ENCODE measurements at regions not wholly inside any gene's neighbourhood (a gene's known extent, or its start where the extent isn't known, plus 50 kb on each side); places are given as distances from the start of the nearest gene placed in this dataset.

DNA sequence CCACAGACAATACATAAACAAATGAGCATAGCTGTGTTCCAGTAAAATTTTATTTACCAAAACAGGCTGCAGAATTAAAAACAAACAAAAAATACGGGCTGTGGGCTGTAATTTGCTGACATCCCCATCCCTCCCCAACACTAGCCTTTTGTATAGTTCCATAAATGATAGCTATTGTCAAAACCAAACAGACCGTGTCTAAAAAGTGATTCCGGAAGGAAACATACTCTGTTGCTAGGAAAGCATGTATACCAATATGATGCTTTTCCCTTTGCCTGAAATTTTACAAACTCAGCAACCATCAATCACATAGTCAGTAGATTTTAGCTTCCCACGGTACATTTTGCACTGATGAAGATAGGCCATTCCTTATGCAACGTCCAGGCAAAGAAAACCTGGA is 80.0 kb downstream of the TMEM215 start:
- no peaks in the 10 kb centered on the region for H3K4me1 Mint-ChIP-seq
- no peak overlapping the region for H3K4me3 ChIP-seq (ENCODE audit: low read length in 2 of 2)
- intact Hi-C loops (cut with micrococcal nuclease), result no loop called here
- H3K36me3 Mint-ChIP-seq, result no peaks in the 10 kb centered on the region
- peaks cover 3 to 8% of the 10 kb centered on the region in 2 donors for H3K27me3 Mint-ChIP-seq
- ChIA-PET POLR2A (ENCODE audit: partially characterized antibody) (no interaction called here), CTCF (ENCODE audit: partially characterized antibody) (no interaction called here)
- no peak overlapping the region for H3K4me3 Mint-ChIP-seq
- no peaks in the 10 kb centered on the region for H3K9me3 Mint-ChIP-seq
- H3K9me3 ChIP-seq (ENCODE audit: control insufficient read depth in 1 of 2, low read length in 2 of 2), result no peaks in the 10 kb centered on the region
- no peaks in the 10 kb centered on the region for H3K4me1 ChIP-seq (ENCODE audit: insufficient read depth, low read length)
- no peaks in the 10 kb centered on the region for H3K27me3 ChIP-seq (ENCODE audit: insufficient read depth, low read length)
- H3K27ac Mint-ChIP-seq, result no peak overlapping the region
- no peak for DNase-seq
- H3K27ac ChIP-seq (ENCODE audit: low read depth, low read length), result no peak overlapping the region
- no peaks in the 10 kb centered on the region for H3K36me3 ChIP-seq (ENCODE audit: insufficient read depth, low read length)

DNA sequence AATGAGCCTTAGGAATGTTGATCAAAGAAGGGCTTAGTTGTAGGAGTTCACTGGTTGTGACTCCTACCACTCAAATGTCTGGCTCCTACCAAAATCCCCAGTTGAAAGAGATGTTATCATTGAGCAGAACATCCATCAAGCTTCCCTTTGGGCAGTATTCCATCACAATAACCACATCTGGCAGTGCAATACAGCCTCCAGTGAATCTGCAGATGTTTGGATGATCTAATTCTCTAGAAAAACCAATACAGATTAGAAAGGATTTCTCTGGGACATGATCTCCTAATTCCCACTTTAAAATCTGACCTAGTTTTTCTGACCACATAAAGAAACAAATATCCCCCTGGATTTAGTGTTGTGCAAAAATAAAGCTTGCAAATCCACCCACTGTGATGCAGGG is 81.6 kb downstream of the TMEM215 start:
- Histone ChIP-seq H3K27me3 (ENCODE audit: insufficient read depth, low read length) (no peaks in the 10 kb centered on the region), H3K36me3 (ENCODE audit: insufficient read depth, low read length) (no peaks in the 10 kb centered on the region), H3K4me1 (ENCODE audit: insufficient read depth, low read length) (no peaks in the 10 kb centered on the region), H3K9me3 (ENCODE audit: control insufficient read depth in 1 of 2, low read length in 2 of 2) (no peaks in the 10 kb centered on the region), H3K4me3 (ENCODE audit: low read length in 2 of 2) (no peak overlapping the region), H3K27ac (ENCODE audit: low read depth, low read length) (no peak overlapping the region)
- no peaks in the 10 kb centered on the region for H3K36me3 Mint-ChIP-seq
- H3K9me3 Mint-ChIP-seq, result no peaks in the 10 kb centered on the region
- intact Hi-C loops (cut with micrococcal nuclease), result no loop called here
- H3K27me3 Mint-ChIP-seq, result peaks cover 2 to 5% of the 10 kb centered on the region in 2 donors
- no peak overlapping the region for H3K27ac Mint-ChIP-seq
- DNase-seq, result no peak
- no peaks in the 10 kb centered on the region for H3K4me1 Mint-ChIP-seq
- CTCF ChIA-PET (ENCODE audit: partially characterized antibody), result no interaction called here
- no peak overlapping the region for H3K4me3 Mint-ChIP-seq
- POLR2A ChIA-PET (ENCODE audit: partially characterized antibody), result no interaction called here

DNA sequence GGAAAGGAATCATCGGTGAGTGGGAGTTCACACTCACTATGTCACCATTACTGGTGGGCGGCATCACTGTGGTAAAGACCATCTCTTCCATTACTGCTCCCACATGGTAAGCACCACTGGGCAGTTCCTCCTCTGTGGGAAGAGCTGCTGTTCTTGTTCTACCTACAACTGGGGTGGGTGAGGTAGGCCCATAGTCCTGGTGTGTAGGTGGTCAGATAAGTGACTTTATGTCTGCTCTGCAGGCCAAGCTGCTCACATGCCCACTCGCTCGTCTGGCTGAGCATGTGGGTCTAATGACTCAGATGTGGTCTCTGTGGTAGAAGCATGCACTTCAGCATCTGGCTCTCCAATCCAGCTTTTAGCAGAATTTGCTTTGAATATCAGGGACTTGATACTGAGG is 82.9 kb downstream of the TMEM215 start:
- Mint-ChIP-seq H3K27ac (no peak overlapping the region), H3K27me3 (peaks cover 2 to 5% of the 10 kb centered on the region in 2 donors), H3K36me3 (no peaks in the 10 kb centered on the region), H3K9me3 (no peaks in the 10 kb centered on the region), H3K4me1 (no peaks in the 10 kb centered on the region), H3K4me3 (no peak overlapping the region)
- Histone ChIP-seq H3K36me3 (ENCODE audit: insufficient read depth, low read length) (no peaks in the 10 kb centered on the region), H3K9me3 (ENCODE audit: control insufficient read depth in 1 of 2, low read length in 2 of 2) (no peaks in the 10 kb centered on the region), H3K27me3 (ENCODE audit: insufficient read depth, low read length) (no peaks in the 10 kb centered on the region), H3K4me3 (ENCODE audit: low read length in 2 of 2) (no peak overlapping the region), H3K27ac (ENCODE audit: low read depth, low read length) (no peak overlapping the region), H3K4me1 (ENCODE audit: insufficient read depth, low read length) (no peaks in the 10 kb centered on the region)
- POLR2A ChIA-PET (ENCODE audit: partially characterized antibody), result no interaction called here
- DNase-seq, result no peak
- CTCF ChIA-PET (ENCODE audit: partially characterized antibody), result no interaction called here
- intact Hi-C loops (cut with micrococcal nuclease), result no loop called here

DNA sequence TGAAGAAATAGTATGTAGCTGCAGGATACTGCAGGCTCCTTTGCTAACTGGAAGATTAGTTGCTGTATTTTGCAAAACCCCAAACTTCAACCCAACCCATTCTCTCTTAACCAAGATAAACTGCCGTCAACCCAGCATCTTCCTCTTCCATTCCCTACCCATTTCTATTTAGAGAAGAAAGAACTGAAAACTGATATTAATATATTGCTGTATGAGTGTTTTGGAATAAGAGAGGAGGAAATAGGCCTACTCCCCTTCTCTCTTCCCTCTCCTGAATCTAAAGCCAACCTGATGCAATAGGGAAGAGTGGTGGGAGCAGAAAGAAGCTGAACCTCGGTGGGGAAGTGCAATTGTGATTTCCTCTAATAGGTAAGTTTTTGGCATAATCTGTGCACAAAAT is 83.7 kb downstream of the TMEM215 start:
- Histone ChIP-seq H3K36me3 (ENCODE audit: insufficient read depth, low read length) (no peaks in the 10 kb centered on the region), H3K27me3 (ENCODE audit: insufficient read depth, low read length) (no peaks in the 10 kb centered on the region), H3K27ac (ENCODE audit: low read depth, low read length) (no peak overlapping the region), H3K4me3 (ENCODE audit: low read length in 2 of 2) (no peak overlapping the region), H3K9me3 (ENCODE audit: control insufficient read depth in 1 of 2, low read length in 2 of 2) (no peaks in the 10 kb centered on the region), H3K4me1 (ENCODE audit: insufficient read depth, low read length) (no peaks in the 10 kb centered on the region)
- no peak for DNase-seq
- H3K36me3 Mint-ChIP-seq, result no peaks in the 10 kb centered on the region
- CTCF ChIA-PET (ENCODE audit: partially characterized antibody), result no interaction called here
- no peak overlapping the region for H3K4me3 Mint-ChIP-seq
- peaks cover 2 to 5% of the 10 kb centered on the region in 2 donors for H3K27me3 Mint-ChIP-seq
- intact Hi-C loops (cut with micrococcal nuclease), result no loop called here
- POLR2A ChIA-PET (ENCODE audit: partially characterized antibody), result no interaction called here
- H3K27ac Mint-ChIP-seq, result no peak overlapping the region
- no peaks in the 10 kb centered on the region for H3K9me3 Mint-ChIP-seq
- no peaks in the 10 kb centered on the region for H3K4me1 Mint-ChIP-seq

DNA sequence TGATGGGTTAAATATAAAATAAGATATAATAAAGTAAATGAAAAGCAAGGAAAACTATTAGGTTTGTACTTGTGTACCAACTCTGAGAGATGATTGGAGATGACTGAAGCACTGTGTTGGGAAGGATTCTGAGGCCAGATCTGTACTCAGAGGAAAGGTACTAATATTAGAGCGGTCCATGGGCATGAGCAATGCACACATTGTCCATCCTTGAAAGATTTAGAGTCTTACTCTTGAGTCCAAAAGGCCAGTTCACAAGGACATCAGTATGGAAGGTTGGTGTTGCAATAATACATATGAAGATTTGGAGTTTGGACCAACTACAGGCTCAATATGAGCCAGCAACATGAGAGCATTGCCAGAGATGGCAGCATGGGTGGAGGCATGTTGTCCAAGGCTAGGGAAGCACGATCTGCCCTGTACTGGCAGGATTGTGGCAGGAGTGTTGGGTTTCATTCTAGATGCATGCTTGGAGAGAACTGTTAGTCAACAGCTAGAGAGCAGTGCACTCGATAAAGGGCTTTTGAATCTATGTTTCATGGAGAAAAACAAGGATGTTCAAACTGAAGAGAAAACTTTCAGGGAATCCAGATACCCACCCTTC is 84.4 kb downstream of the TMEM215 start:
- Mint-ChIP-seq H3K4me3 (no peak overlapping the region), H3K9me3 (no peaks in the 10 kb centered on the region), H3K4me1 (no peaks in the 10 kb centered on the region), H3K36me3 (no peaks in the 10 kb centered on the region), H3K27me3 (peaks cover 2 to 5% of the 10 kb centered on the region in 2 donors), H3K27ac (no peak overlapping the region)
- Histone ChIP-seq H3K4me3 (ENCODE audit: low read length in 2 of 2) (no peak overlapping the region), H3K36me3 (ENCODE audit: insufficient read depth, low read length) (no peaks in the 10 kb centered on the region), H3K27ac (ENCODE audit: low read depth, low read length) (no peak overlapping the region), H3K27me3 (ENCODE audit: insufficient read depth, low read length) (no peaks in the 10 kb centered on the region), H3K4me1 (ENCODE audit: insufficient read depth, low read length) (no peaks in the 10 kb centered on the region), H3K9me3 (ENCODE audit: control insufficient read depth in 1 of 2, low read length in 2 of 2) (no peaks in the 10 kb centered on the region)
- ChIA-PET CTCF (ENCODE audit: partially characterized antibody) (no interaction called here), POLR2A (ENCODE audit: partially characterized antibody) (no interaction called here)
- intact Hi-C loops (cut with micrococcal nuclease), result no loop called here
- DNase-seq, result no peak

DNA sequence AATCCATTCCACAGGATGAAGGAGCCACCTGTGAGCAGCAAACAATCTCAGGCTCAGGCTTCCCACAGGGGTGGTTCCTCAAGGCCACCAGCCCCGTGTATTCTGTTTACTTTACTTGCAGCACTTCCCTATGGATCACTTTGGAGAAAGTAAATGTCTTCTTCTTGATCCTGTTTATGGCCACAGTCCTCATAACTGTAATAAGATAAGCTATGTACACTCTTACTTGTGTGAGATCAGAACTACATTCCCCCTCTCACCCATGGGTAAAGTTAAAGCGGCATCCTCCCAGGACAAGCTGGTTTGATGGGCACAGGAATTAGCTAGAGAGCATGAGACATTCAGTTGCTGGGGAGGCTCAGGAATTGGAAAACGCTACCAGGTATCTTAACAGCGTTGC is 86.1 kb downstream of the TMEM215 start:
- DNase-seq, result no peak
- ChIA-PET POLR2A (ENCODE audit: partially characterized antibody) (no interaction called here), CTCF (ENCODE audit: partially characterized antibody) (no interaction called here)
- H3K36me3 Mint-ChIP-seq, result no peaks in the 10 kb centered on the region
- no peaks in the 10 kb centered on the region for H3K4me1 ChIP-seq (ENCODE audit: insufficient read depth, low read length)
- H3K27me3 Mint-ChIP-seq, result peaks cover 0 to 3% of the 10 kb centered on the region in 2 donors
- peak overlapping the region in 1 of 8 donors; percentile 24 for H3K4me3 Mint-ChIP-seq
- no peaks in the 10 kb centered on the region for H3K4me1 Mint-ChIP-seq
- no peaks in the 10 kb centered on the region for H3K27me3 ChIP-seq (ENCODE audit: insufficient read depth, low read length)
- no peak overlapping the region for H3K4me3 ChIP-seq (ENCODE audit: low read length in 2 of 2)
- H3K9me3 Mint-ChIP-seq, result no peaks in the 10 kb centered on the region
- no peaks in the 10 kb centered on the region for H3K36me3 ChIP-seq (ENCODE audit: insufficient read depth, low read length)
- no peaks in the 10 kb centered on the region for H3K9me3 ChIP-seq (ENCODE audit: control insufficient read depth in 1 of 2, low read length in 2 of 2)
- H3K27ac ChIP-seq (ENCODE audit: low read depth, low read length), result no peak overlapping the region
- no peak overlapping the region for H3K27ac Mint-ChIP-seq
- intact Hi-C loops (cut with micrococcal nuclease), result no loop called here

DNA sequence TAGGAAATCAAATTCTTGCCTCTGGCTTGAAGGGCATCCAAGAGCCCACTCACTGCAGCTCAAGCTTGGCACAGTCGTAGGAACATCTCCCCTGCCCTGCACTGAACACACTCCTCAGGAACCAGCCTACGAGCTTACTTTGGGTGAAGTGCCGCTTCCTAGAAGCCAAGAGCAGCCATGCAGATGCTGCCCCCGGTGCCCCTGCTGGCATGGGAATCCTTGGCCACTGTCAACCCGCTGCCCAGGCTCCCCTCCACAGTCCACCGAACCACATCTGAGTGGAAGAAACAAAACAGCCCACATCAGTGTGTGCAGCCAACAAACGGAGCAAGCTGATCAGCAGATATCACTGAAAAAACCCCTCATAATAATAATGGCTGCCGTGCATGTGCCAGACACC is 89.8 kb downstream of the TMEM215 start:
- Histone ChIP-seq H3K4me3 (ENCODE audit: low read length in 2 of 2) (no peak overlapping the region), H3K27me3 (ENCODE audit: insufficient read depth, low read length) (no peaks in the 10 kb centered on the region), H3K36me3 (ENCODE audit: insufficient read depth, low read length) (no peaks in the 10 kb centered on the region), H3K4me1 (ENCODE audit: insufficient read depth, low read length) (no peaks in the 10 kb centered on the region), H3K27ac (ENCODE audit: low read depth, low read length) (no peak overlapping the region), H3K9me3 (ENCODE audit: control insufficient read depth in 1 of 2, low read length in 2 of 2) (no peaks in the 10 kb centered on the region)
- intact Hi-C loops (cut with micrococcal nuclease), result no loop called here
- ChIA-PET CTCF (ENCODE audit: partially characterized antibody) (no interaction called here), POLR2A (ENCODE audit: partially characterized antibody) (no interaction called here)
- Mint-ChIP-seq H3K36me3 (no peaks in the 10 kb centered on the region), H3K27me3 (peaks cover 0 to 6% of the 10 kb centered on the region in 2 donors), H3K9me3 (no peaks in the 10 kb centered on the region), H3K4me3 (no peak overlapping the region), H3K27ac (no peak overlapping the region), H3K4me1 (no peaks in the 10 kb centered on the region)
- DNase-seq, result no peak

DNA sequence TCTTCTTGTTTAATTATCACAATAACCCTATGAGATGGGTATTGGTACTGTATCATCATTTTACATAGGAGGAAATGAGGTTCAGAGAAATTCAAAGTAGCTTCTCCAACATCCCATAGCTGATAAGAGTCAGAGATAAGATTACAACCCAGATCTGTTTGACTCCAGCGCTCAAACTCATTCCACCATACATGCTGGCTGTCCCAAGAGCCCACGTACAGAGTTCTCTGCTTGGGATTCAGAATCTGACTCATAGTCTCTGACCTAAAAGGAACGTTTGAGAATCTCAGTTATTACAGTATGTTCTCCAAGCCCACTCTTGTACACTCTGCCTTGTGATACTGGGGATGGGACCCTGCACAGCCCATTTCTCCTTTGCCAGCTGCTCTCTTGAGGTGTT is 90.2 kb downstream of the TMEM215 start:
- no peak for DNase-seq

More for the DNA sequence above, 90.2 kb downstream of the TMEM215 start:
- Histone ChIP-seq H3K27ac (ENCODE audit: low read depth, low read length) (no peak overlapping the region), H3K9me3 (ENCODE audit: control insufficient read depth in 1 of 2, low read length in 2 of 2) (no peaks in the 10 kb centered on the region), H3K36me3 (ENCODE audit: insufficient read depth, low read length) (no peaks in the 10 kb centered on the region), H3K4me1 (ENCODE audit: insufficient read depth, low read length) (no peaks in the 10 kb centered on the region), H3K27me3 (ENCODE audit: insufficient read depth, low read length) (no peaks in the 10 kb centered on the region), H3K4me3 (ENCODE audit: low read length in 2 of 2) (no peak overlapping the region)
- no peak overlapping the region for H3K4me3 Mint-ChIP-seq
- intact Hi-C loops (cut with micrococcal nuclease), result no loop called here
- ChIA-PET POLR2A (ENCODE audit: partially characterized antibody) (no interaction called here), CTCF (ENCODE audit: partially characterized antibody) (no interaction called here)
- no peaks in the 10 kb centered on the region for H3K36me3 Mint-ChIP-seq
- peaks cover 0 to 6% of the 10 kb centered on the region in 2 donors for H3K27me3 Mint-ChIP-seq
- no peak overlapping the region for H3K27ac Mint-ChIP-seq
- no peaks in the 10 kb centered on the region for H3K9me3 Mint-ChIP-seq
- no peaks in the 10 kb centered on the region for H3K4me1 Mint-ChIP-seq
